ENCODE measurements at regions not wholly inside any gene's neighbourhood (a gene's known extent, or its start where the extent isn't known, plus 50 kb on each side); places are given as distances from the start of the nearest gene placed in this dataset.

- no peak for TF ChIP-seq CTCF (tag by site-specific recombination; IDR thresholded peaks at IDR 0.05)
- no peak for TF ChIP-seq BCL11B (tag by site-specific recombination; IDR thresholded peaks at IDR 0.05; ENCODE audit: low read depth)
- no peak for TF ChIP-seq REST (tag by site-specific recombination; IDR thresholded peaks at IDR 0.05)
- no peak for TF ChIP-seq ZNF202 (tag by site-specific recombination; IDR thresholded peaks at IDR 0.05; ENCODE audit: borderline replicate concordance)
Measured at GRCh38 chr1:239253032-239253431, 133.3 kb upstream of the CHRM3 start.
